Astrocyte of the spinal cord (primary cell): ENCODE measurements at regions not wholly inside any gene's neighbourhood (a gene's known extent, or its start where the extent isn't known, plus 50 kb on each side); places are given as distances from the start of the nearest gene placed in this dataset.

Source experiments
- DNase-seq: peaks from one replicate; pipeline ENCODE4 v3.0.0; 2011; ENCODE audit warnings: low read depth, low spot score
- H3K4me3 ChIP-seq: 2 replicates; pipeline ENCODE4 v1.5.1; 2011; ENCODE audit warnings: low read depth, mild to moderate bottlenecking, low read length, moderate library complexity
- CTCF ChIP-seq: IDR thresholded peaks from 2 replicates; pipeline ENCODE4 v1.5.1; 2012; ENCODE audit warnings: low read depth, mild to moderate bottlenecking, low read length, inconsistent platforms
- in situ Hi-C: cut with HindIII; loops from 2 replicates; pipeline ENCODE4 v1.10.0; 2017; ENCODE audit warnings: low sequenced_read_pairs

- no peak for TF ChIP-seq CTCF
- H3K4me3 ChIP-seq, result no peak overlapping the region
- DNase-seq, result no peak
- in situ Hi-C loops, result no loop called here
Observed at GRCh38 chr2:150222379-150222778, 265.1 kb downstream of the RND3 start.

GRCh38 chr2:150219861-150220260 lies 267.6 kb downstream of the RND3 start:
- no peak for TF ChIP-seq CTCF
- DNase-seq, result no peak
- no peak overlapping the region for H3K4me3 ChIP-seq
- in situ Hi-C loops, result no loop called here

- in situ Hi-C loops, result no loop called here
- no peak for TF ChIP-seq CTCF
- DNase-seq, result no peak
- no peak overlapping the region for H3K4me3 ChIP-seq
Observed at GRCh38 chr2:150215041-150215440, 272.4 kb downstream of the RND3 start.

- in situ Hi-C loops, result no loop called here
- no peak for DNase-seq
- H3K4me3 ChIP-seq, result no peak overlapping the region
- no peak for TF ChIP-seq CTCF
Observed at GRCh38 chr2:150214626-150215025, 272.8 kb downstream of the RND3 start.

- in situ Hi-C loops, result no loop called here
Observed at GRCh38 chr2:150212722-150213171, 274.7 kb downstream of the RND3 start.

GRCh38 chr2:150211164-150211631 lies 276.3 kb downstream of the RND3 start:
- no peak overlapping the region for H3K4me3 ChIP-seq
- DNase-seq, result peak; percentile 23
- TF ChIP-seq CTCF, result no peak
- in situ Hi-C loops, result no loop called here

More at GRCh38 chr2:150212722-150213171, 274.7 kb downstream of the RND3 start:
- peak; percentile 45 for DNase-seq
- no peak overlapping the region for H3K4me3 ChIP-seq
- no peak for TF ChIP-seq CTCF

- in situ Hi-C loops, result no loop called here
- DNase-seq, result no peak
- no peak overlapping the region for H3K4me3 ChIP-seq
- no peak for TF ChIP-seq CTCF
Observed at GRCh38 chr2:150209746-150210145, 277.7 kb downstream of the RND3 start.
